HepG2 (cell line): ENCODE measurements at regions not wholly inside any gene's neighbourhood (a gene's known extent, or its start where the extent isn't known, plus 50 kb on each side); places are given as distances from the start of the nearest gene placed in this dataset.

ENCODE experiments used
- ATAC-seq: fragments of 200-7000 bp; cut with Tn5 transposase; 3 replicates; pipeline ENCODE4 v1.9.1; 2020; ENCODE audit warnings: mild to moderate bottlenecking, moderate library complexity
- BruUV-seq: library from RNA; stranded (reverse); fragments of 400-500 nt; replicated peaks from 2 replicates; lab custom pipeline; 2021; lab: Mats Ljungman, UMichigan
- CTCF ChIA-PET: fragments of 300-600 bp; formaldehyde crosslinking; extraction: SDS; loops from one replicate; lab custom pipeline; 2021; ENCODE audit warnings: low total read pairs, inconsistent platforms, low intra/inter-chr PET ratio; lab: Yijun Ruan, JAX
- POLR2A ChIA-PET: fragments of 350-600 bp; sonication (Branson Sonifier 250); formaldehyde crosslinking; loops from one replicate; lab custom pipeline; 2020; ENCODE audit warnings: antibody characterized with exemption, inconsistent platforms; lab: Yijun Ruan, JAX
- DNase-seq: peaks from one replicate; pipeline ENCODE4 v3.0.0-alpha.2; 2015; ENCODE audit warnings: low spot score
- FAIRE-seq: peaks from 3 replicates; lab custom pipeline; 2011; peaks lifted over from hg19 to GRCh38; lab: Jason Lieb, UNC
- H2AFZ ChIP-seq: one replicate; pipeline ENCODE4 v1.6.1; 2011; ENCODE audit warnings: low read length, inconsistent platforms
- H3K27ac ChIP-seq: fragments of 300-600 bp; 3 replicates; pipeline ENCODE4 v1.8.0; 2011; ENCODE audit warnings: mixed run types, mild to moderate bottlenecking, mixed read lengths, low read length, inconsistent platforms; ENCODE audit not compliant: insufficient read depth; ENCODE audit errors: extremely low read length
- H3K27me3 ChIP-seq, 2 experiments: fragments of 200-600 bp in 1 of 2; 2 replicates in 1 of 2; 3 replicates in 1 of 2; pipeline versions ENCODE4 v1.6.0 to v1.8.0; 2011; ENCODE audit warnings: low read length in 2 of 2, mild to moderate bottlenecking in 2 of 2, moderate library complexity in 2 of 2, inconsistent platforms in 1 of 2; ENCODE audit not compliant: insufficient read depth in 2 of 2, control insufficient read depth in 1 of 2
- H3K36me3 ChIP-seq, 2 experiments: fragments of 200-600 bp in 1 of 2; replicated peaks in 1 of 2; 2 replicates in 1 of 2; 3 replicates in 1 of 2; pipeline versions ENCODE4 v1.5.1 to v1.8.0; 2011; ENCODE audit warnings: low read length in 2 of 2, inconsistent platforms in 1 of 2; ENCODE audit not compliant: insufficient read depth in 2 of 2, control insufficient read depth in 1 of 2
- H3K4me1 ChIP-seq: 2 replicates; pipeline ENCODE4 v1.5.1; 2012; ENCODE audit warnings: low read length, inconsistent platforms; ENCODE audit not compliant: insufficient read depth
- H3K4me2 ChIP-seq: 2 replicates; pipeline ENCODE4 v1.6.0; 2011; ENCODE audit warnings: low read depth, low read length, inconsistent platforms
- H3K4me3 ChIP-seq, 3 experiments: fragments of 200-600 bp in 1 of 3; sonication (generic), shearing (Covaris generic) in 1 of 3; replicated peaks in 1 of 3; 2 replicates each; pipeline ENCODE4 v1.5.1; 2011 to 2016; ENCODE audit warnings: low read length in 3 of 3, inconsistent platforms in 2 of 3, low read depth in 2 of 3, mild to moderate bottlenecking in 2 of 3, control low read depth in 1 of 3, mixed read lengths in 1 of 3; ENCODE audit not compliant: insufficient read depth in 1 of 3
- H3K79me2 ChIP-seq: one replicate; pipeline ENCODE4 v1.6.1; 2011; ENCODE audit warnings: low read length, inconsistent platforms; ENCODE audit not compliant: insufficient read depth
- H3K9ac ChIP-seq: 2 replicates; pipeline ENCODE4 v1.6.0; 2011; ENCODE audit warnings: mild to moderate bottlenecking, low read depth, low read length, inconsistent platforms; ENCODE audit not compliant: insufficient read depth
- H3K9me3 ChIP-seq: 2 replicates; pipeline ENCODE4 v1.5.1; 2012; ENCODE audit warnings: mild to moderate bottlenecking, low read length
- H4K20me1 ChIP-seq: 2 replicates; pipeline ENCODE4 v1.6.0; 2011; ENCODE audit warnings: inconsistent platforms, mild to moderate bottlenecking, low read length, moderate library complexity; ENCODE audit not compliant: insufficient read depth
- CEBPB ChIP-seq: IDR thresholded peaks from 2 replicates; pipeline ENCODE4 v1.6.1; 2011; ENCODE audit warnings: low read depth, low read length, improper control_type of control experiment, borderline replicate concordance
- CEBPG ChIP-seq: IDR thresholded peaks from 2 replicates; pipeline ENCODE4 v1.6.1; 2016
- MED1 ChIP-seq: sonication (generic); formaldehyde crosslinking; IDR thresholded peaks from 2 replicates; pipeline ENCODE4 v1.4.0; 2020; ENCODE audit warnings: missing genetic modification reagents
- PTBP1 ChIP-seq: fragments of 200-400 bp; formaldehyde crosslinking; IDR thresholded peaks from 2 replicates; pipeline ENCODE4 v1.6.1; 2018; ENCODE audit warnings: low read length, low read depth; ENCODE audit not compliant: poor library complexity, severe bottlenecking
- SOX13 ChIP-seq, 3 experiments: fragments of 450-650 bp in 1 of 3; sonication (generic) in 1 of 3; formaldehyde crosslinking in 1 of 3; IDR thresholded peaks in 2 of 3; conservative IDR thresholded peaks in 1 of 3; 2 replicates each; pipeline versions ENCODE4 v1.5.0 to v1.6.1; 2016 to 2020; ENCODE audit warnings: antibody characterized with exemption in 1 of 3, mild to moderate bottlenecking in 1 of 3, missing compliant biosample characterization in 1 of 3, missing genetic modification reagents in 1 of 3, moderate library complexity in 1 of 3
- ZNF703 ChIP-seq: sonication (generic); formaldehyde crosslinking; IDR thresholded peaks from 2 replicates; pipeline ENCODE4 v1.5.1; 2020; ENCODE audit warnings: missing genetic modification reagents, mild to moderate bottlenecking, moderate library complexity, borderline replicate concordance
- WGBS: methylation state at CpG from one replicate; pipeline ENCODE4 v1.1.6; 2017; ENCODE audit warnings: low lambda C conversion rate; 5-methylcytosine and 5-hydroxymethylcytosine counted together
- in situ Hi-C: cut with HindIII; loops from 2 replicates; pipeline ENCODE4 v1.10.0; 2017; ENCODE audit warnings: low pct_unique_long_range_greater_than_20kb; ENCODE audit not compliant: extremely low pct_ligation_motif_present
- intact Hi-C: fragments of 100-400 bp; cut with micrococcal nuclease; formaldehyde crosslinking; loops from one replicate; pipeline ENCODE4 v1.10.0; 2022; ENCODE audit not compliant: unreplicated experiment
- TF ChIP-seq, protein P1 (sequence below): IDR thresholded peaks from 2 replicates; pipeline ENCODE4 v1.4.0; 2020; ENCODE audit warnings: mild to moderate bottlenecking, missing genetic modification reagents
- TF ChIP-seq, protein P2 (sequence below): sonication (generic); formaldehyde crosslinking; IDR thresholded peaks from 2 replicates; pipeline ENCODE4 v1.4.0; 2020; ENCODE audit warnings: mild to moderate bottlenecking, missing genetic modification reagents, borderline replicate concordance
- TF ChIP-seq, protein P3 (sequence below): sonication (generic); formaldehyde crosslinking; IDR thresholded peaks from 2 replicates; pipeline ENCODE4 v1.5.0; 2020; ENCODE audit warnings: missing genetic modification reagents, mild to moderate bottlenecking, borderline replicate concordance

DNA sequence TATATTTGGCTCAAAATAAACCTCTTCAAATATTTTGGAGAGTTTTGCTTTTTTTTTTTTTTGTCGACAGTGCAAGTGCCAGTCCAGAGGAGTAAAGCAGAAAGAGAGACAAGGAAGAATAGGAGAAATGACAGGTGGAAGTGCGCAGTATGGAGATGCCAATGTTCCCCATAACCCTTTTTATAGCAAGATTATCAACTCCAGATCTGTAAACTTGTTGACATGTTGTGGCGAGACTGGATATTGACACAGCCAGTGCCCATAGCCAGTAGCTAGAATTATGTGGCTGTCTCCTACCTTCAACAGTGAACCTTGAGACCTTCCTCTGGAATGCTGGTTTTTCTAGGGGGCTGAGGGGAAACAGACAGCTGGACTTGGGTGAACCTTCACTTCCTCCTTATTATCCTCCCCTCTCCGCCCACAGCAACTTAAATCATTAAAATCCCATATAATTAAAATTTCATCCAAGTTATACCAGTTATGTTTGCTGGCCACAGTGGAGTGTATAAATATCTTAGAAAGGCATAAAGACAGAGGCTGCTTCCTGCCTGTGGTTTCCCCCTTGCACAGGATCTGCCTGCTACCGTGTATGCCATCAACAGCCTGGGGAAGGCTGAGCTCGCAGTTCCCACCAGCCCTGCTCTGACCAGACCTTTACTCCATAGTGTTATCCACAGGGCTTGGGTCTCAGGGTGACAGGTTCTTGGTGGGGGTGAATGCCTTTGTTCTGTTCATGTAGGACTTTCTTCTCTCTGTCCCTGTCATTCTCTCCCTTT, 112.3 kb upstream of the ANKH start (continued):
- TF ChIP-seq PTBP1 (no peak), MED1 (CRISPR knock-in tag) (no peak), ZNF703 (CRISPR knock-in tag) (no peak)

DNA sequence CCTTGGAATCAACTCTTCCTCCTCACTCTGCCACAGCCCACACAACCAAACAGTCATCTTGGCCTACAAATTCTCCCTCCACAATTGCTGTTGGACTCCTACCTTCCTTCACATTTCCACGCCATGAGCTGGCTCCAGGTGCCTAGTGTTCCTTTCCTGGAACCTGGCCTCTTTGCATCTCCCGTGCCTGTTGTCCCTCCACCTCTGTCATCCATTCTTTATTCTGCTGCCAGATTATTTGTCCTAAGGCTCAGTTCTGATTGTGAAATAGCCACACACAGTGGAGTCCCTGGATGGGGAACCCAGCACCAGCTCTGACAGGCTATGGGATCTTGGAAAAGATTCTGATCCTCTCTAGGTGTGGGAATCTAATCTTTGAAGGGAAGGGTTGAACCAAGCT, 109.1 kb upstream of the ANKH start:
- intact Hi-C loops: loop anchor here (2.0 kb wide), 1 partner anchor 18 kb away; no protein-coding TSS in a partner anchor
- ATAC-seq (peak; percentile 75), FAIRE-seq (no peak), DNase-seq (peak; percentile 32)
- no TSS peak for BruUV-seq
- TF ChIP-seq CEBPG (CRISPR knock-in tag): peak; percentile 61
- TF ChIP-seq, protein P1, sequence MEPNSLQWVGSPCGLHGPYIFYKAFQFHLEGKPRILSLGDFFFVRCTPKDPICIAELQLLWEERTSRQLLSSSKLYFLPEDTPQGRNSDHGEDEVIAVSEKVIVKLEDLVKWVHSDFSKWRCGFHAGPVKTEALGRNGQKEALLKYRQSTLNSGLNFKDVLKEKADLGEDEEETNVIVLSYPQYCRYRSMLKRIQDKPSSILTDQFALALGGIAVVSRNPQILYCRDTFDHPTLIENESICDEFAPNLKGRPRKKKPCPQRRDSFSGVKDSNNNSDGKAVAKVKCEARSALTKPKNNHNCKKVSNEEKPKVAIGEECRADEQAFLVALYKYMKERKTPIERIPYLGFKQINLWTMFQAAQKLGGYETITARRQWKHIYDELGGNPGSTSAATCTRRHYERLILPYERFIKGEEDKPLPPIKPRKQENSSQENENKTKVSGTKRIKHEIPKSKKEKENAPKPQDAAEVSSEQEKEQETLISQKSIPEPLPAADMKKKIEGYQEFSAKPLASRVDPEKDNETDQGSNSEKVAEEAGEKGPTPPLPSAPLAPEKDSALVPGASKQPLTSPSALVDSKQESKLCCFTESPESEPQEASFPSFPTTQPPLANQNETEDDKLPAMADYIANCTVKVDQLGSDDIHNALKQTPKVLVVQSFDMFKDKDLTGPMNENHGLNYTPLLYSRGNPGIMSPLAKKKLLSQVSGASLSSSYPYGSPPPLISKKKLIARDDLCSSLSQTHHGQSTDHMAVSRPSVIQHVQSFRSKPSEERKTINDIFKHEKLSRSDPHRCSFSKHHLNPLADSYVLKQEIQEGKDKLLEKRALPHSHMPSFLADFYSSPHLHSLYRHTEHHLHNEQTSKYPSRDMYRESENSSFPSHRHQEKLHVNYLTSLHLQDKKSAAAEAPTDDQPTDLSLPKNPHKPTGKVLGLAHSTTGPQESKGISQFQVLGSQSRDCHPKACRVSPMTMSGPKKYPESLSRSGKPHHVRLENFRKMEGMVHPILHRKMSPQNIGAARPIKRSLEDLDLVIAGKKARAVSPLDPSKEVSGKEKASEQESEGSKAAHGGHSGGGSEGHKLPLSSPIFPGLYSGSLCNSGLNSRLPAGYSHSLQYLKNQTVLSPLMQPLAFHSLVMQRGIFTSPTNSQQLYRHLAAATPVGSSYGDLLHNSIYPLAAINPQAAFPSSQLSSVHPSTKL (CRISPR knock-in tag): 0 out of 2 replicates have a peak, but pooled peaks have one; percentile 21
- TF ChIP-seq, protein P2, sequence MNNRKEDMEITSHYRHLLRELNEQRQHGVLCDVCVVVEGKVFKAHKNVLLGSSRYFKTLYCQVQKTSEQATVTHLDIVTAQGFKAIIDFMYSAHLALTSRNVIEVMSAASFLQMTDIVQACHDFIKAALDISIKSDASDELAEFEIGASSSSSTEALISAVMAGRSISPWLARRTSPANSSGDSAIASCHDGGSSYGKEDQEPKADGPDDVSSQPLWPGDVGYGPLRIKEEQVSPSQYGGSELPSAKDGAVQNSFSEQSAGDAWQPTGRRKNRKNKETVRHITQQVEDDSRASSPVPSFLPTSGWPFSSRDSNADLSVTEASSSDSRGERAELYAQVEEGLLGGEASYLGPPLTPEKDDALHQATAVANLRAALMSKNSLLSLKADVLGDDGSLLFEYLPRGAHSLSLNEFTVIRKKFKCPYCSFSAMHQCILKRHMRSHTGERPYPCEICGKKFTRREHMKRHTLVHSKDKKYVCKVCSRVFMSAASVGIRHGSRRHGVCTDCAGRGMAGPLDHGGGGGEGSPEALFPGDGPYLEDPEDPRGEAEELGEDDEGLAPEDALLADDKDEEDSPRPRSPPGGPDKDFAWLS (CRISPR knock-in tag): no peak
- peak; percentile 85 for TF ChIP-seq CEBPB
- TF ChIP-seq, protein P3, sequence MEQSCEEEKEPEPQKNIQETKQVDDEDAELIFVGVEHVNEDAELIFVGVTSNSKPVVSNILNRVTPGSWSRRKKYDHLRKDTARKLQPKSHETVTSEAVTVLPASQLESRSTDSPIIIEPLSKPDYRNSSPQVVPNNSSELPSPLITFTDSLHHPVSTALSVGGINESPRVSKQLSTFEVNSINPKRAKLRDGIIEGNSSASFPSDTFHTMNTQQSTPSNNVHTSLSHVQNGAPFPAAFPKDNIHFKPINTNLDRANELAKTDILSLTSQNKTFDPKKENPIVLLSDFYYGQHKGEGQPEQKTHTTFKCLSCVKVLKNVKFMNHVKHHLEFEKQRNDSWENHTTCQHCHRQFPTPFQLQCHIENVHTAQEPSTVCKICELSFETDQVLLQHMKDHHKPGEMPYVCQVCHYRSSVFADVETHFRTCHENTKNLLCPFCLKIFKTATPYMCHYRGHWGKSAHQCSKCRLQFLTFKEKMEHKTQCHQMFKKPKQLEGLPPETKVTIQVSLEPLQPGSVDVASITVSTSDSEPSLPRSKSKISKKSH: no peak
- no peak for TF ChIP-seq SOX13 (IDR thresholded peaks at IDR 0.05)
- TF ChIP-seq SOX13 (CRISPR knock-in tag; conservative IDR thresholded peaks at IDR 0.05 in 1 of 2, IDR thresholded peaks at IDR 0.05 in 1 of 2): peak in 1 of 2 experiments; percentile 42; a peak in 1 of 4 replicates
- H3K4me2 ChIP-seq: no peak overlapping the region; the same call in 1 of the 2 replicates
- no peaks in the 10 kb centered on the region for H4K20me1 ChIP-seq
- WGBS: 13% methylated on average over 2 of the region's 2 CpGs
- no peaks in the 10 kb centered on the region for H3K36me3 ChIP-seq
- no peak overlapping the region for H3K27ac ChIP-seq
- H3K9ac ChIP-seq: no peak overlapping the region
- peaks cover 7% of the 10 kb centered on the region for H3K9me3 ChIP-seq
- H2AFZ ChIP-seq: no peak overlapping the region
- H3K79me2 ChIP-seq: no peaks in the 10 kb centered on the region
- ChIA-PET CTCF (no interaction called here), POLR2A (interaction anchor here (0.6 kb wide), 1 partner anchor 10 kb away, joined by 3 read pairs; no protein-coding TSS in a partner anchor)
- H3K27me3 ChIP-seq: no peaks in the 10 kb centered on the region
- peaks cover 46% of the 10 kb centered on the region for H3K4me1 ChIP-seq
- in situ Hi-C loops: no loop called here
- no peak overlapping the region for H3K4me3 ChIP-seq
